Mucosa of rectum (tissue), 2 donors: ENCODE measurements at regions not wholly inside any gene's neighbourhood (a gene's known extent, or its start where the extent isn't known, plus 50 kb on each side); places are given as distances from the start of the nearest gene placed in this dataset.
"Not testable (repeated sequence)": the region's sequence is repeated elsewhere in the genome, so short reads cannot be mapped to it uniquely, and the experiment has no call there.

Source experiments
- H3K27ac ChIP-seq, 2 donors: one replicate each; pipeline ENCODE4 v1.7.0; 2013; ENCODE audit warnings: inconsistent platforms in 2 of 2, low read depth in 2 of 2, low read length in 2 of 2
- H3K27me3 ChIP-seq, 2 donors: one replicate each; pipeline ENCODE4 v1.7.0; 2013; ENCODE audit warnings: low read length in 2 of 2; ENCODE audit not compliant: control insufficient read depth in 2 of 2, insufficient read depth in 2 of 2
- H3K36me3 ChIP-seq, 2 donors: one replicate each; pipeline ENCODE4 v1.7.0; 2013; ENCODE audit warnings: low read length in 2 of 2; ENCODE audit not compliant: control insufficient read depth in 2 of 2, insufficient read depth in 2 of 2
- H3K4me1 ChIP-seq, 2 donors: one replicate each; pipeline ENCODE4 v1.7.0; 2013; ENCODE audit warnings: low read length in 2 of 2, mild to moderate bottlenecking in 1 of 2; ENCODE audit not compliant: control insufficient read depth in 2 of 2, insufficient read depth in 2 of 2
- H3K4me3 ChIP-seq, 2 donors: one replicate each; pipeline ENCODE4 v1.7.0; 2013; ENCODE audit warnings: low read length in 2 of 2
- H3K9ac ChIP-seq, 2 donors: one replicate each; pipeline ENCODE4 v1.7.0; 2013; ENCODE audit warnings: low read length in 2 of 2, low read depth in 1 of 2, mild to moderate bottlenecking in 1 of 2
- H3K9me3 ChIP-seq, 2 donors: one replicate each; pipeline ENCODE4 v1.7.0; 2013; ENCODE audit warnings: low read length in 2 of 2; ENCODE audit not compliant: control insufficient read depth in 2 of 2
- donor health status: healthy.
- donor health status: Normal muscosa, but diverticular disease.

DNA sequence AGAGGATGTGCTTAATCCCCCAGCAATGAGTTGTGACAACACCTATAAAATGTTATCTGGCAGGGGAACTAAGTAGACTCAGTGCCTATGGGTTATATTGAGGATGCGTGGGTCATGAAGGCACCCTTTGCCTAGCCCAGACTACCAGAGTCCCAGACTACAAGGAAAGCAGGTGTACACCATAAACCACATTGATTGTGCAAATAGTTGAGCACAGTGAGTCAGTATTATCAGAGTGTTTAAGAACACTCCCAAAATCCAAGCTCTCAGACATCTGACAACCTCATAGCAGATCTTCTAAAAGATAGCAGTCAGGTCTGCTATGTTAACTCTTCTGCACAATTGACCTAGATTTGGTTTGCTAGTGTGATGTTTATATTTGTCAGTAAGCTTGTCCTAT lies 92.8 kb upstream of the AGTPBP1 start:
- H3K4me1 ChIP-seq, H3K9ac ChIP-seq, H3K27me3 ChIP-seq, H3K9me3 ChIP-seq, H3K36me3 ChIP-seq, H3K27ac ChIP-seq, H3K4me3 ChIP-seq: not testable (repeated sequence)

DNA sequence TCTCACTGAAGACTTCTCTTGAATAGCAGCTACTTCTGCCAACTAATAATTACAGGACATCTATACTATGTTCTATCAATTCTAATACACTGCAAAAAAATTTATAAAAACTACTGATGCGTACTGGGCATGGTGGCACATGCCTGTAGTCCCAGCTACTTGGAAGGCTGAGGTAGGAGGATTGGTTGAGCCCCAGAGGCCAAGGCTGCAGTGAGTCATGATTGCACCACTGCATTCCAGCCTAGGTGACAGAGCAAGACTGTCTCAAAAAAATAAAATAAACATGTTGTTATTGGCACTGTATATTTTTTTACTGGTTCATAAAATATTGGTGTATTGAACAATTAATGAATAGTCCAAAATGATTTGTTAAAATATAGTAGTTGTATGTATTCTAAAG lies 97.0 kb upstream of the NAA35 start:
- H3K36me3 ChIP-seq, result peaks cover 7 to 11% of the 10 kb centered on the region in 2 donors
- H3K27me3 ChIP-seq, H3K4me1 ChIP-seq, H3K9ac ChIP-seq, H3K9me3 ChIP-seq, H3K27ac ChIP-seq, H3K4me3 ChIP-seq: not testable (repeated sequence)

DNA sequence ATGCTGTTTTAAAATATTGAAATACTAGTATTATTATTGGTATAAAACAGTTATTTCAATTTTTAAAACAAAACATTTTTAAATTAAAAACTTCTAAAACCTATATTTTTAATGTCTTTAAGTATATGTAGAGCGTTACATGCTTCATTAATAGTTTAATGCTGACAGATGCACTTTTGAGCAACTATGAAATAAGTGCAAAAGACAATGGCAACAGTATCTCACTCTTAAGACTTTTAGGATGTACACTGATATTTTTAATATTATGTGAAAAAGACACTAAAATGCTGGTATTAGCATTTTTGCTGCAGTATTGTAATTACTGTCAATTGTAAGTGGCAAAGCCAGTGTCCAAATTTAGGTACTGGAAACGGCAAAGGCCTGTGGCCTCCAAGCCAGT lies 93.2 kb upstream of the NAA35 start:
- H3K4me3 ChIP-seq, H3K9me3 ChIP-seq, H3K27me3 ChIP-seq, H3K9ac ChIP-seq, H3K4me1 ChIP-seq, H3K27ac ChIP-seq, H3K36me3 ChIP-seq: not testable (repeated sequence)

DNA sequence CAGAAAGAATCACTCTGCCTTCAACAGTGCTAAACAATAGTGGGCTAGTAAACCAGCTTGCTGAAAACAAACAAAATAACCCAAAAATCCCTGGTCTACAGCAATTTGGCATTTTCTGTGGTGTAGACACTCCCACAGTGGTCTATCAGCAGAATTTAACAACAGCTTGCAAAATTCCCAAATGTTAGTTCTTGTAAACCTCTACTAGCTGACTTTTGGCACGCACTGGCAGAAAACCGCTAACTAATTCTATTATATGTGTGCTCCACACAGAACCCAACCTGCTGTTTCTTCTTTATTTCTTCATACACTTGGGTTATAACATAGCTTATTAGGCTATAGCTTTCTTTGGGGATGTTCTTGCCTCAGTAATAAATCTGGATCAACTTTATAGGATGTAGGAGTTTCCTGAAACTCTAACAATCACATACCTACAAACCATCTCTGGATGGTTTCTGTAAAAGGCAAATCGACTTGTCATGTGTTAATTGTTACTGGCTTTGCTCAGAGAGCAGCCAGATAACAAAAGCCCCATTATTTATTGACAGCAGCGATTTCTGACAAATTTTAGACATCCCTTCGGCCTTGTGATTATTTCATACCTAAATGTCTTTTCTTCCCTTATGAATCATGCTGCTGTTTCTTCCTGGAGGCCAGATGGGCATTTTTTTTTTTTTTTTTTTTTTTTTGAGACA lies 82.7 kb upstream of the NAA35 start:
- H3K4me1 ChIP-seq, result no peaks in the 10 kb centered on the region
- no peaks in the 10 kb centered on the region for H3K27me3 ChIP-seq
- no peak overlapping the region for H3K9ac ChIP-seq
- H3K9me3 ChIP-seq, result no peaks in the 10 kb centered on the region
- no peaks in the 10 kb centered on the region for H3K36me3 ChIP-seq
- H3K4me3 ChIP-seq, result no peak overlapping the region
- H3K27ac ChIP-seq, result no peak overlapping the region

DNA sequence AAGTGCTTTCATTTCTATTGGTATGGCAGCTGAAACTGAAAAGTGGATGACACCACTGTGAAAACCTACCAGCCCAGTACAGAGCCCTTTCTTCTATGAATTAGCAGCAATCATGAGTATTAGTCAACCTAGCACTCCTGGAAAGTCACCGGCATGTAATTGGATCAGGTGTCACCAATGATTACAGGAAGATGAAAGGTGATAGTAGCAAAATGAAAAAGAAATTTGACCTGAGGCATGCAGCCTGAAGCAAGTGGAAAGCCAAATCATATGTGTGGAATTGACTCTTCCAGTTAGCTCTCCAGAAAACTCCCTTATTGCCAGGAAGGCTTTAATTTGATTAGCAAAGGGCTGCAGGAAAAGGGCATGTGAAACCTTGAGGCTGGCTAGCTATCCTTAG lies 81.2 kb upstream of the NAA35 start:
- no peak overlapping the region for H3K9ac ChIP-seq
- H3K27ac ChIP-seq, result no peak overlapping the region
- H3K27me3 ChIP-seq, result no peaks in the 10 kb centered on the region
- no peaks in the 10 kb centered on the region for H3K9me3 ChIP-seq
- no peaks in the 10 kb centered on the region for H3K4me1 ChIP-seq
- H3K36me3 ChIP-seq, result no peaks in the 10 kb centered on the region
- no peak overlapping the region for H3K4me3 ChIP-seq

DNA sequence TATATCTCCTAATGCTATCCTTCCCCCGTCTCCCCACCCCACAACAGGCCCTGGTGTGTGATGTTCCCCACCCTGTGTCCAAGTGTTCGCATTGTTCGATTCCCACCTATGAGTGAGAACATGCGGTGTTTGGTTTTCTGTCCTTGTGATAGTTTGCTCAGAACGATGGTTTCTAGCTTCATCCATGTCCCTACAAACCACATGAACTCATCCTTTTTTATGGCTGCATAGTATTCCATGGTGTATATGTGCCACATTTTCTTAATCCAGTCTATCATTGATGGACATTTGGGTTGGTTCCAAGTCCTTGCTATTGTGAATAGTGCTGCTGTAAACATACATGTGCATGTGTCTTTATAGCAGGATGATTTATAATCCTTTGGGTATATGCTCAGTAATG lies 79.1 kb upstream of the NAA35 start:
- not testable (repeated sequence) for H3K4me3 ChIP-seq, H3K4me1 ChIP-seq, H3K36me3 ChIP-seq

DNA sequence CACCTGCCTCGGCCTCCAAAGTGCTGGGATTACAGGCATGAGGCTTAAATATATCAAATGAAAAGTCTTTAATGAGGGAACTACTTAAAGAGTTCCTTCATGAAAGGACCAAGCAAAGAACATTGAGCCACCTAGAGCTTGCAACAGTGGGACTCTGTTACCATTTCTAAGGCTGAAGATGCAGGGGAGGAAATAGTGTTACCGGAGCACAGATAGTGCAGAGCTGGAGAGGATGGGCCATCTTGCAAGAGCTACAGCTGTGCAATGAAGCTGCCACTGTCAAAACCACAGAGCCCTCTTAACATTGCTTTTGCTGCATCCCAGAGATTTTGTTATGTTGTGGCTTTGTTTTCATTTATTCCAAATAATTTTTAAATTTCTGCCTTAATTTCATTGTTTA lies 77.1 kb upstream of the NAA35 start:
- Histone ChIP-seq H3K27me3 (no peaks in the 10 kb centered on the region), H3K9ac (no peak overlapping the region), H3K36me3 (no peaks in the 10 kb centered on the region), H3K27ac (no peak overlapping the region), H3K9me3 (no peaks in the 10 kb centered on the region), H3K4me3 (no peak overlapping the region), H3K4me1 (no peaks in the 10 kb centered on the region)

More for the DNA sequence above, 79.1 kb upstream of the NAA35 start:
- H3K9me3 ChIP-seq, H3K27ac ChIP-seq, H3K27me3 ChIP-seq, H3K9ac ChIP-seq: not testable (repeated sequence)

DNA sequence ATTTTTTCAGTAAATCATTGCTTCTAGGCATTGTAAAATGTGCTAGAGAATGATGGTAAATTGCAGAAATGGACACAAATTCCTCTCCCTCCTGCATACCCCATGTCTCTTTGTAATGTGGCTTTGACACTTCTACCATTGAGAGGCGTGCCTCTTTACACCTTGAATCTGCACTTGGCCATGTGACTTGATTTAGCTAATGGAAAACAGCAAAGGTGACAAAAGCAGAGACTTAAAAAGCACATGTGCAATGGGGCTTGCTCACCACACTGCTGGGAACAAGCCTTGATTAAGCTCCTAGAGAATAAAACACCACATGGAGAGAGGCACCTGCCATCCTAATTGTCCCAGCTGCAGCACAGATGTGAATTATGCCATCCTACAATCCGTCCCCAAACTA lies 69.9 kb upstream of the NAA35 start:
- H3K4me3 ChIP-seq, result no peak overlapping the region
- H3K9ac ChIP-seq, result no peak overlapping the region
- H3K27ac ChIP-seq, result no peak overlapping the region
- no peaks in the 10 kb centered on the region for H3K27me3 ChIP-seq
- H3K36me3 ChIP-seq, result no peaks in the 10 kb centered on the region
- no peaks in the 10 kb centered on the region for H3K4me1 ChIP-seq
- no peaks in the 10 kb centered on the region for H3K9me3 ChIP-seq

DNA sequence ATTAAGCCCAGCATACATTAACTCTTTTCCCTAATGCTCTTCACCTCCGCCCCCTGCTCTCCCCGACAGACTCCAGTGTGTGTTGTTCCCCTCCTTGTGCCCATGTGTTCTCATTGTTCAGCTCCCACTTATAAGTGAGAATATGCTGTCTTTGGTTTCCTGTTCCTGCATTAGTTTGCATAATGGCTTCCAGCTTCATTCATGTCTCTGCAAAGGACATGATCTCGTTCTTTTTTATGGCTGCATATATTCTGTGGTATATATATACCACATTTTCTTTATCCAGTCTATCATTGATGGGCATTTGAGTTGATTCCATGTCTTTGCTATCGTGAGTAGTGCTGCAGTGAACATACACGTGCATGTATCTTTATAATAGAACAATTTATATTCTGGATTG lies 69.3 kb upstream of the NAA35 start:
- H3K9ac ChIP-seq, H3K4me3 ChIP-seq, H3K27me3 ChIP-seq, H3K9me3 ChIP-seq, H3K4me1 ChIP-seq, H3K27ac ChIP-seq, H3K36me3 ChIP-seq: not testable (repeated sequence)

DNA sequence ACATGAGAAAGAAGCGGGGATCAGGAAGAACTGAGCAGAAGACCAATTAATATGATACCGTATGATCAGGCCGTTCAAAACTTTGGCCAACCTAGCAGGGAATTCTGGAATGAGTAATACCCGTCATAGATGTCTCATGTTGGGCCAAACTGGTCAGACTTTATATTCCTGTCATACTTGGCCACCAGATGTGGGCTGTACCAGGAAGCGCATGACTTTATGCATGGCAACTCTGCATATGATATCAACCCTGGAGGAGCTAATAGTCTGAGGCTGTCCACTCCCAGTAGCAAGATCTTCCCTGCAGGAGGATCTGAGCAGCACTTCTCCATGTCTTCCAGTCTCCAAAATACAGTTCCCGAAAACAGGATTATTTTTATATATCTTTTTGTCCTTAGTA lies 68.5 kb upstream of the NAA35 start:
- Histone ChIP-seq H3K36me3 (no peaks in the 10 kb centered on the region), H3K9me3 (no peaks in the 10 kb centered on the region), H3K27ac (no peak overlapping the region), H3K4me3 (no peak overlapping the region), H3K9ac (no peak overlapping the region), H3K4me1 (no peaks in the 10 kb centered on the region), H3K27me3 (no peaks in the 10 kb centered on the region)

DNA sequence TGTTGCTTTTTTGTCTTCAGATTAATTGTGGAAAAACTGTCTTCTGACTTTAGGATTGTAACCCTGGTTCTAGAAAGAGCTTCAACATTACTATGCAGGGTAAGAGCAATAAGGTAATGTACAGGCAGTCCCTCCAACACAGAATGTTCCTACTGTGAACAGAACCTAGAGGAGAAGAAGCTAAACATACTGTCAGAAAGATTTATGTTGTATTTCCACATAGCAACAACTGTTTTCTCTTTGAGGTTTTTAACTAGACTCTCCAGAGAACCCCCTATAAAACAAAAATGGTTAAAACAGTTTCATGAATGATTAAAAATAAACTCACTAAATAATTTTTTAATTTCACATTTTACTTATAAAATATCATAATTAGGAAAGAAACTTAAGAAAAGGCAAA lies 64.3 kb upstream of the NAA35 start:
- no peak overlapping the region for H3K27ac ChIP-seq

More for the DNA sequence above, 64.3 kb upstream of the NAA35 start:
- Histone ChIP-seq H3K9ac (no peak overlapping the region), H3K27me3 (no peaks in the 10 kb centered on the region), H3K4me3 (no peak overlapping the region), H3K36me3 (no peaks in the 10 kb centered on the region), H3K4me1 (no peaks in the 10 kb centered on the region), H3K9me3 (no peaks in the 10 kb centered on the region)
